H1 (cell line): ENCODE measurements at regions not wholly inside any gene's neighbourhood (a gene's known extent, or its start where the extent isn't known, plus 50 kb on each side); places are given as distances from the start of the nearest gene placed in this dataset.

ENCODE experiments used
- CHD2 ChIP-seq: IDR thresholded peaks from 2 replicates; pipeline ENCODE4 v1.6.1; 2012; ENCODE audit warnings: low read length, improper control_type of control experiment
- NANOG ChIP-seq: IDR thresholded peaks from 2 replicates; pipeline ENCODE4 v1.6.1; 2011; ENCODE audit warnings: low read length, low read depth, mild to moderate bottlenecking, inconsistent platforms; ENCODE audit not compliant: insufficient read depth, poor library complexity, severe bottlenecking
- RFX5 ChIP-seq: IDR thresholded peaks from 2 replicates; pipeline ENCODE4 v1.6.1; 2011; ENCODE audit warnings: low read depth, low read length, improper control_type of control experiment, borderline replicate concordance
- SIRT6 ChIP-seq: IDR thresholded peaks from one replicate; pipeline ENCODE4 v1.7.1; 2012; ENCODE audit warnings: low read length, inconsistent platforms
- SP4 ChIP-seq: IDR thresholded peaks from 2 replicates; pipeline ENCODE4 v1.6.1; 2012; ENCODE audit warnings: low read length, inconsistent platforms
- TAF7 ChIP-seq: optimal IDR thresholded peaks from 2 replicates; pipeline ENCODE3; 2011; ENCODE audit warnings: low read depth, mild to moderate bottlenecking, inconsistent platforms, low read length, moderate library complexity, borderline replicate concordance
- TCF12 ChIP-seq: IDR thresholded peaks from 2 replicates; pipeline ENCODE4 v1.6.1; 2011; ENCODE audit warnings: low read depth, mild to moderate bottlenecking, low read length
- TF ChIP-seq, protein P1 (sequence below): IDR thresholded peaks from 2 replicates; pipeline ENCODE4 v1.6.1; 2012; ENCODE audit warnings: low read length, inconsistent platforms

DNA sequence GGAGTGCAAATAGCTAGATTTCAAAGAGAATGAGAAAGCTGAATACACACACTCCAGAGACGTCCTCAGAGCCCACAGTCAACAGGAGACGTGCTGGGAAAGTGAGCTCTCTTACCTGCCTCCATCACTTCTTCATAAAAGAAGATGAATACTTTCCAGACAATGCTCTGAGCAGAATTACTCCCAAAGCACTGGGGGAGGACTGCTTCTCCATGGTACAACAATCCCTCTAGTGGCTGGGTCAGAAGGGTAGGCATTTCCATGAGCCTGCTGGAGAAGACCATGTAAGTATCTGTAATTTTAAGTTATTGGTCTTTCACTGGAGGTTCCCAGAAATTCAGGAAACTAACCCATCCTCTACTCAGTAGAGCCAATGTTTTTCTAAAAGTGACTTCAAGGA lies 190.3 kb downstream of the RBM43 start (continued):
- TF ChIP-seq TCF12 (no peak), SP4 (no peak), RFX5 (no peak), SIRT6 (no peak), CHD2 (no peak), NANOG (no peak), TAF7 (no peak)
- TF ChIP-seq, protein P1, sequence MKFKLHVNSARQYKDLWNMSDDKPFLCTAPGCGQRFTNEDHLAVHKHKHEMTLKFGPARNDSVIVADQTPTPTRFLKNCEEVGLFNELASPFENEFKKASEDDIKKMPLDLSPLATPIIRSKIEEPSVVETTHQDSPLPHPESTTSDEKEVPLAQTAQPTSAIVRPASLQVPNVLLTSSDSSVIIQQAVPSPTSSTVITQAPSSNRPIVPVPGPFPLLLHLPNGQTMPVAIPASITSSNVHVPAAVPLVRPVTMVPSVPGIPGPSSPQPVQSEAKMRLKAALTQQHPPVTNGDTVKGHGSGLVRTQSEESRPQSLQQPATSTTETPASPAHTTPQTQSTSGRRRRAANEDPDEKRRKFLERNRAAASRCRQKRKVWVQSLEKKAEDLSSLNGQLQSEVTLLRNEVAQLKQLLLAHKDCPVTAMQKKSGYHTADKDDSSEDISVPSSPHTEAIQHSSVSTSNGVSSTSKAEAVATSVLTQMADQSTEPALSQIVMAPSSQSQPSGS: no peak
- TF ChIP-seq, all 59 proteins: peak for 2
